DOHH2 (cell line): ENCODE measurements at regions not wholly inside any gene's neighbourhood (a gene's known extent, or its start where the extent isn't known, plus 50 kb on each side); places are given as distances from the start of the nearest gene placed in this dataset.

Source experiments
- H3F3A ChIP-seq: fragments of 200-600 bp; sonication (generic), shearing (Covaris generic); 2 replicates; pipeline ENCODE4 v1.6.0; 2016; ENCODE audit warnings: antibody characterized with exemption, mild to moderate bottlenecking; ENCODE audit not compliant: control insufficient read depth, insufficient read depth
- H3K27ac ChIP-seq: fragments of 200-600 bp; sonication (generic); 2 replicates; pipeline ENCODE4 v1.5.1; 2014; ENCODE audit warnings: low read depth, mild to moderate bottlenecking, low read length, moderate library complexity
- H3K27me3 ChIP-seq: fragments of 200-600 bp; sonication (generic); 2 replicates; pipeline ENCODE4 v1.6.1; 2014; ENCODE audit warnings: mild to moderate bottlenecking, low read length, mixed read lengths; ENCODE audit not compliant: control insufficient read depth
- H3K36me3 ChIP-seq: fragments of 200-600 bp; sonication (generic); 2 replicates; pipeline ENCODE4 v1.6.1; 2014; ENCODE audit warnings: mild to moderate bottlenecking, low read length, moderate library complexity, mixed read lengths; ENCODE audit not compliant: control insufficient read depth
- H3K4me1 ChIP-seq: fragments of 200-600 bp; sonication (generic); 2 replicates; pipeline ENCODE4 v1.6.1; 2014; ENCODE audit warnings: mild to moderate bottlenecking, low read length, mixed read lengths; ENCODE audit not compliant: control insufficient read depth
- H3K4me2 ChIP-seq: fragments of 200-600 bp; sonication (generic); 2 replicates; pipeline ENCODE4 v1.6.0; 2014; ENCODE audit warnings: mild to moderate bottlenecking, low read length, moderate library complexity
- H3K4me3 ChIP-seq: fragments of 200-600 bp; sonication (generic); 2 replicates; pipeline ENCODE4 v1.5.1; 2014; ENCODE audit warnings: mild to moderate bottlenecking, low read length, mixed read lengths
- H3K79me2 ChIP-seq: fragments of 200-600 bp; sonication (generic); 2 replicates; pipeline ENCODE4 v1.6.1; 2014; ENCODE audit warnings: mild to moderate bottlenecking, low read length, mixed read lengths; ENCODE audit not compliant: control insufficient read depth
- H3K9me2 ChIP-seq: fragments of 200-600 bp; sonication (generic); replicated peaks from 2 replicates; pipeline ENCODE4 v1.6.1; 2014; ENCODE audit warnings: mild to moderate bottlenecking, low read length, mixed read lengths; ENCODE audit not compliant: control insufficient read depth
- H3K9me3 ChIP-seq: fragments of 200-600 bp; sonication (generic); 2 replicates; pipeline ENCODE4 v1.6.1; 2014; ENCODE audit warnings: antibody characterized with exemption, low read length, mixed read lengths; ENCODE audit not compliant: control insufficient read depth, insufficient read depth
- H4K20me1 ChIP-seq: fragments of 200-600 bp; sonication (generic); 2 replicates; pipeline ENCODE4 v1.6.0; 2014; ENCODE audit warnings: low read depth, mild to moderate bottlenecking, antibody characterized with exemption, low read length, moderate library complexity; ENCODE audit not compliant: control insufficient read depth, insufficient read depth
- EZH2phosphoT487 ChIP-seq: fragments of 200-600 bp; sonication (generic); IDR thresholded peaks from 2 replicates; pipeline ENCODE4 v1.6.1; 2017; ENCODE audit warnings: borderline replicate concordance, mild to moderate bottlenecking, antibody characterized with exemption, low read length, moderate library complexity, mixed read lengths
- TF ChIP-seq, protein P1 (sequence below): fragments of 200-600 bp; sonication (generic); IDR thresholded peaks from one replicate; pipeline ENCODE4 v1.5.1; 2014; ENCODE audit warnings: antibody characterized with exemption, mild to moderate bottlenecking, low read depth, low read length; ENCODE audit not compliant: poor library complexity, severe bottlenecking

DNA sequence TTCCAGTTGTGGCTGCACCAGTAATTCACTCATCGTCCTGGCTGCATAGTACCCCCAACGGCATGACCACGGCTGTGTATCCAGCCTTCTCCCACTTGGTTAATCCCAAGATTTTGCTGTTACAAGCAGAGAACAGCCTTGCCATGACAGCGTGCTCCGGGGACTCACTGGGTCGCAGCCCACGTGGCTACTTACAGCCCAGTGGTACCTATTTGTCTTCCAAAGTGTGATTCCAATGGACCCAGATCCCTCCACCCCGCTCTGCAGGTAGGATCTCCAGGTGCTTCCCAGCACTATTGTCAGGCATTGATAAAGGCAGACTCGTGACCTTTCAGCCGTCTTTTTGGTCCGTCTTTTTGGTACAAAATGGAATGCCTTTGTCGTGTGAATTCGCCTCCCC, 119.0 kb upstream of the FGF3 start:
- Histone ChIP-seq H3K27ac (no peak overlapping the region), H3K9me3 (no peaks in the 10 kb centered on the region), H4K20me1 (no peaks in the 10 kb centered on the region), H3K4me3 (no peak overlapping the region), H3K36me3 (no peaks in the 10 kb centered on the region), H3K9me2 (no peaks in the 10 kb centered on the region), H3F3A (no peaks in the 10 kb centered on the region), H3K4me1 (no peaks in the 10 kb centered on the region), H3K4me2 (no peak overlapping the region), H3K27me3 (peaks cover 3% of the 10 kb centered on the region; the same call in 1 of the 2 replicates), H3K79me2 (no peaks in the 10 kb centered on the region)
- TF ChIP-seq, protein P1, sequence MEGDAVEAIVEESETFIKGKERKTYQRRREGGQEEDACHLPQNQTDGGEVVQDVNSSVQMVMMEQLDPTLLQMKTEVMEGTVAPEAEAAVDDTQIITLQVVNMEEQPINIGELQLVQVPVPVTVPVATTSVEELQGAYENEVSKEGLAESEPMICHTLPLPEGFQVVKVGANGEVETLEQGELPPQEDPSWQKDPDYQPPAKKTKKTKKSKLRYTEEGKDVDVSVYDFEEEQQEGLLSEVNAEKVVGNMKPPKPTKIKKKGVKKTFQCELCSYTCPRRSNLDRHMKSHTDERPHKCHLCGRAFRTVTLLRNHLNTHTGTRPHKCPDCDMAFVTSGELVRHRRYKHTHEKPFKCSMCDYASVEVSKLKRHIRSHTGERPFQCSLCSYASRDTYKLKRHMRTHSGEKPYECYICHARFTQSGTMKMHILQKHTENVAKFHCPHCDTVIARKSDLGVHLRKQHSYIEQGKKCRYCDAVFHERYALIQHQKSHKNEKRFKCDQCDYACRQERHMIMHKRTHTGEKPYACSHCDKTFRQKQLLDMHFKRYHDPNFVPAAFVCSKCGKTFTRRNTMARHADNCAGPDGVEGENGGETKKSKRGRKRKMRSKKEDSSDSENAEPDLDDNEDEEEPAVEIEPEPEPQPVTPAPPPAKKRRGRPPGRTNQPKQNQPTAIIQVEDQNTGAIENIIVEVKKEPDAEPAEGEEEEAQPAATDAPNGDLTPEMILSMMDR = no peak
- TF ChIP-seq EZH2phosphoT487 = no peak

DNA sequence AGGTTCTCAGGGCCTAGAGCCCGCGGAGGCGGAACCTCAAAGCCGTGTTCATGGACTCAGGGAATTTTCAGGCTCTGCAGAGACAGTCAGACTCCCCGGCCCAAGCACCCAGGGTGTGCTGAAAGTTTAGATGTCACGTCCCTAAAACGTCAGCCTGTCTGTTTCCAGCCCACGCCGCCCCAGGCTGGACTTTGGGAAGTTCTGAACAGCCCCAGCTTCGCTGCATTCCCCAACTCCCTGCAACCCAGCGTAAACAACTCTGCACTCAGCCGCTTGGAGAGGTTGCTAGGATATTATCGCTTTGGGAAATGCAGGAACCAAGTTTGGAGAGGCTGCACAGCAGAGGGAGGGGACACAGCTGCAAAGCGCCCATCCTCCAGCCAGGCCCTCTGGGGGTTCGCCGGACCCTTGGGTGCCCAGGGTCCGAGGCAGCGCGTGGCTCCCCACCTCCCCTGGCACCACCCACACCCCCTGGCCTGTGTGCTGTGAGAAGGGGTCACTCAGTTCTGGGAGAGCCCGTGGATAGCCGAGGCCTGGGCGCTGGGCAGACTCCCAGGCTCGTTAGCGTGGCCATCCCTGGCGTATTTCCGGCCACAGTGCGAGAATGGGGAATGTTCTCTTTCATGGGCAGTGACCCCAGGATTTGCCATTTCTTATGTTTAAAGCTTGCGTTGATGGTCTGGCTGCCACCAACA, 120.5 kb upstream of the FGF3 start:
- TF ChIP-seq, protein P1 = no peak
- TF ChIP-seq EZH2phosphoT487 = no peak
- H3K27me3 ChIP-seq = no peaks in the 10 kb centered on the region
- H3K9me2 ChIP-seq = no peaks in the 10 kb centered on the region
- no peaks in the 10 kb centered on the region for H3K9me3 ChIP-seq
- no peaks in the 10 kb centered on the region for H3K4me1 ChIP-seq
- no peaks in the 10 kb centered on the region for H3F3A ChIP-seq
- no peak overlapping the region for H3K4me2 ChIP-seq
- no peak overlapping the region for H3K27ac ChIP-seq
- H4K20me1 ChIP-seq = no peaks in the 10 kb centered on the region
- H3K79me2 ChIP-seq = no peaks in the 10 kb centered on the region
- no peak overlapping the region for H3K4me3 ChIP-seq
- no peaks in the 10 kb centered on the region for H3K36me3 ChIP-seq

DNA sequence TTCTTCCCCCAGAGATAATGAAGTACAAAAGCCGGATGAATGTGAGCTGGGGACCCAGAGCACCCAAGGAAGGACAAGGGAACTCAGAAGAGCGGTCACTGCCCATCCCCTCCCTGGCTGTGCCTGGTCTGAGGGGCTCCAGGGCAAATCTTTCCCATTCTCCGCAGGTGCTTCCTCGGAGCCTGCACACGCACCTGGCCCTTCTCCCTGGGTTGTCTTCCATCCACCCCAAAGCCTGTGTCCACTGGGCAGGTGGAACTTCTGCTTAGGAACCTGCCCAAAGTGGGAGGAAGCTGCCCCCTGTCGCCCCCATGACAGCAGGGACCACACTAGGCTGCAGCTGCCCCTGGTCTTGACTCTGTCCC, 121.0 kb upstream of the FGF3 start:
- Histone ChIP-seq H3K27ac (no peak overlapping the region), H3K4me1 (no peaks in the 10 kb centered on the region)
- no peak for TF ChIP-seq EZH2phosphoT487
- TF ChIP-seq, protein P1 = no peak

More for the DNA sequence above, 121.0 kb upstream of the FGF3 start:
- H3K36me3 ChIP-seq = no peaks in the 10 kb centered on the region
- H3K9me2 ChIP-seq = no peaks in the 10 kb centered on the region
- H3K9me3 ChIP-seq = no peaks in the 10 kb centered on the region
- no peak overlapping the region for H3K4me2 ChIP-seq
- H3K79me2 ChIP-seq = no peaks in the 10 kb centered on the region
- no peaks in the 10 kb centered on the region for H3F3A ChIP-seq
- H3K4me3 ChIP-seq = no peak overlapping the region
- H4K20me1 ChIP-seq = no peaks in the 10 kb centered on the region
- H3K27me3 ChIP-seq = no peaks in the 10 kb centered on the region
